GM08714 (cell line): ENCODE measurements at regions not wholly inside any gene's neighbourhood (a gene's known extent, or its start where the extent isn't known, plus 50 kb on each side); places are given as distances from the start of the nearest gene placed in this dataset.

ENCODE experiments used
- H3K4me3 ChIP-seq: fragments of 200-500 bp; sonication (Bioruptor generic); 2 replicates; pipeline ENCODE4 v1.5.1; 2014; ENCODE audit warnings: mild to moderate bottlenecking, low read length, inconsistent platforms
- ZNF274 ChIP-seq: IDR thresholded peaks from 2 replicates; pipeline ENCODE4 v1.6.1; 2012; ENCODE audit warnings: mild to moderate bottlenecking, low read depth, low read length

GRCh38 chr10:55237462-55237861 lies 436.4 kb upstream of the PCDH15 start:
- no peak overlapping the region for H3K4me3 ChIP-seq

GRCh38 chr10:55233505-55233904 lies 432.5 kb upstream of the PCDH15 start:
- no peak for TF ChIP-seq ZNF274
- no peak overlapping the region for H3K4me3 ChIP-seq

More at GRCh38 chr10:55237462-55237861, 436.4 kb upstream of the PCDH15 start:
- TF ChIP-seq ZNF274, result no peak

- no peak overlapping the region for H3K4me3 ChIP-seq
- TF ChIP-seq ZNF274, result no peak
Measured at GRCh38 chr10:55233090-55233489, 432.1 kb upstream of the PCDH15 start.

GRCh38 chr10:55232553-55232952 lies 431.5 kb upstream of the PCDH15 start:
- no peak for TF ChIP-seq ZNF274
- H3K4me3 ChIP-seq, result no peak overlapping the region

GRCh38 chr10:55227967-55228366 lies 426.9 kb upstream of the PCDH15 start:
- no peak overlapping the region for H3K4me3 ChIP-seq

GRCh38 chr10:55224007-55224781 lies 423.2 kb upstream of the PCDH15 start:
- no peak overlapping the region for H3K4me3 ChIP-seq
- TF ChIP-seq ZNF274, result no peak

More at GRCh38 chr10:55227967-55228366, 426.9 kb upstream of the PCDH15 start:
- no peak for TF ChIP-seq ZNF274

- H3K4me3 ChIP-seq, result no peak overlapping the region
- TF ChIP-seq ZNF274, result no peak
Measured at GRCh38 chr10:55223352-55223751, 422.3 kb upstream of the PCDH15 start.

- H3K4me3 ChIP-seq, result no peak overlapping the region
- no peak for TF ChIP-seq ZNF274
Measured at GRCh38 chr10:55220975-55221374, 419.9 kb upstream of the PCDH15 start.

- no peak for TF ChIP-seq ZNF274
- no peak overlapping the region for H3K4me3 ChIP-seq
Measured at GRCh38 chr10:55215699-55216098, 414.7 kb upstream of the PCDH15 start.

GRCh38 chr10:55214608-55215007 lies 413.6 kb upstream of the PCDH15 start:
- TF ChIP-seq ZNF274, result no peak
- no peak overlapping the region for H3K4me3 ChIP-seq

GRCh38 chr10:55212051-55212450 lies 411.0 kb upstream of the PCDH15 start:
- no peak for TF ChIP-seq ZNF274
- no peak overlapping the region for H3K4me3 ChIP-seq

- TF ChIP-seq ZNF274, result no peak
- H3K4me3 ChIP-seq, result no peak overlapping the region
Measured at GRCh38 chr10:55203874-55204273, 402.8 kb upstream of the PCDH15 start.

- H3K4me3 ChIP-seq, result no peak overlapping the region
- no peak for TF ChIP-seq ZNF274
Measured at GRCh38 chr10:55203319-55203718, 402.3 kb upstream of the PCDH15 start.

- no peak overlapping the region for H3K4me3 ChIP-seq
- no peak for TF ChIP-seq ZNF274
Measured at GRCh38 chr10:55200020-55200419, 399.0 kb upstream of the PCDH15 start.

- TF ChIP-seq ZNF274, result no peak
- H3K4me3 ChIP-seq, result no peak overlapping the region
Measured at GRCh38 chr10:55191236-55191860, 390.3 kb upstream of the PCDH15 start.
